Rectal smooth muscle tissue (tissue), 1 donor: ENCODE measurements at regions not wholly inside any gene's neighbourhood (a gene's known extent, or its start where the extent isn't known, plus 50 kb on each side); places are given as distances from the start of the nearest gene placed in this dataset.
A peak's percentile ranks its signal among the peaks of the same experiment; 100 is the strongest.

Source experiments
- H3K27ac ChIP-seq: one replicate; pipeline ENCODE4 v1.7.0; 2013; ENCODE audit warnings: low read depth, low read length, inconsistent platforms
- H3K27me3 ChIP-seq: one replicate; pipeline ENCODE4 v1.7.0; 2013; ENCODE audit warnings: low read length; ENCODE audit not compliant: control insufficient read depth, insufficient read depth
- H3K36me3 ChIP-seq: one replicate; pipeline ENCODE4 v1.7.0; 2013; ENCODE audit warnings: low read length; ENCODE audit not compliant: control insufficient read depth, insufficient read depth
- H3K4me1 ChIP-seq: one replicate; pipeline ENCODE4 v1.7.0; 2013; ENCODE audit warnings: low read length; ENCODE audit not compliant: control insufficient read depth, insufficient read depth
- H3K4me3 ChIP-seq: one replicate; pipeline ENCODE4 v1.7.0; 2013; ENCODE audit warnings: low read length
- H3K9ac ChIP-seq: one replicate; pipeline ENCODE4 v1.7.0; 2013; ENCODE audit warnings: low read length

DNA sequence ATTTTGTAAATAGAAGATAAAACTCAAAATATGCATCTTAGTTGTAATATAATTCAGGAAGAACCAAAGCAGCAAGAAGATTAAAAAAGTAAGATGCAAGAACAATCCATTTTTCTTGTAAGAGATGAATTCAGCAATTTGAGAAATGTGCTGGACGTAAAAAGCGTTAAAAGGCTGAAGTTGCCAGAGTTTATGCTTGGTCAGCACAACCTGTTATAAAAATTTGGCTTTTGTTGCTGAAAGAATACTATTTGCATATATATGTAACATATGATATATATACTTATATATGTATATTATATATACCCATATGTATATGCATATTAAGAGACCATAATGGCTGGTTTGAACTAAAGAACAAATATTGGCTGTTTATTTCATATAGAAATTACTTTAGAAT lies 449.6 kb upstream of the FAM241A start:
- Histone ChIP-seq H3K27ac (no peak overlapping the region), H3K4me3 (no peak overlapping the region), H3K9ac (no peak overlapping the region), H3K36me3 (no peaks in the 10 kb centered on the region), H3K27me3 (no peaks in the 10 kb centered on the region), H3K4me1 (peaks cover 14% of the 10 kb centered on the region)

DNA sequence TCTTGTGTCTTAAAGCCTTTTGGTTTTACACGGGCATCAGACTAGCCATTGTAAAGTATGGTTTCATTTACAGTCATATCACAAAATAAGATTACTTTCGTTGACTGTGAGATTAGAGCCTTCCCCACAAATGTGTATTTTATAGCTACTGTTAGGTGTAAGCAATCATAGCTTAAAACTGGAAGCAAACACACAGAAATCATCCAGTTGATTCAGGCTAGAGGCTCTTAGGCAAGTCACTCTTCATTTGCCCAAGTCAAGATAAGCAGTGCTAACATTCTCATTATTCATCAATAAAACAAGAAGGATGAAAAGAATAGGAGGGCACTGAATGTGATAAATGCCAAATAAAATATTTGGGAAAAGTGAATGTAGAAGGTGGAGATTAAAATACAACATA lies 448.7 kb upstream of the FAM241A start:
- H3K27ac ChIP-seq = no peak overlapping the region
- no peak overlapping the region for H3K4me3 ChIP-seq
- H3K4me1 ChIP-seq = peaks cover 14% of the 10 kb centered on the region
- no peaks in the 10 kb centered on the region for H3K27me3 ChIP-seq
- no peaks in the 10 kb centered on the region for H3K36me3 ChIP-seq
- no peak overlapping the region for H3K9ac ChIP-seq

DNA sequence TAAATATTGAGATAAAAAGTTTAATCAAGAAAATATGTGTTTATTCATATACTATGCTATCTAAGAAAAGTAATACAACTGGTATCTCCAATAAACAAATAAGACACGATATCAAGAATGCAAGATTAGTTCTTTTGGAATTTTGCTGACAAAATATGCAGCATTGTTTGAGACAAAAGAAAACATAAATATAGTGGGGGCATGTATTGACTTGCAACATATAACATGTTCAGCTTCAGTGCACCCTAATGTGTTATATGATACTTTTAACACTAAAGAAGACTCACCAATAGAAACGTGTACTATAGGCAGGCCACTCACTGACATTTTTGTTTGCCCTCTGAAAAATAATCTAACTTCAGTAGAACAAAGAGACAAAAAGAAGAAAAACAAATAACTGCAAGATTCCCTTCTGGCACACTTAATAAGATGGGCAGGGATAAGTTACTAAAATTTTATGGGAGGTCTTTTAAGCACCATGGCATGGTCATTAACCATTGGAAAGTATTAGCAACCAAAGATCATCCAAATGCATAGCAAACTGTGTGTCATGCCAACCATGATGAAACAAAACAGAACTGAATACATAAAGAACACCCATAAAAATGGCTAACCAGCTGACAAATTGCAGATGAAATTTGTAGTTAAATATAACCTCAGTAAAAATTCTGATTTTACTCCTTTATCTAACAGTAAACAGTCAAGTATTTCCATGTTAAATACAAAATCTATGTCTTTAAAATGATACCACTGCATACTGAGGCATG lies 447.9 kb upstream of the FAM241A start:
- no peak overlapping the region for H3K4me3 ChIP-seq
- no peak overlapping the region for H3K9ac ChIP-seq
- H3K27me3 ChIP-seq = no peaks in the 10 kb centered on the region
- H3K4me1 ChIP-seq = peaks cover 18% of the 10 kb centered on the region
- H3K27ac ChIP-seq = no peak overlapping the region
- H3K36me3 ChIP-seq = no peaks in the 10 kb centered on the region

DNA sequence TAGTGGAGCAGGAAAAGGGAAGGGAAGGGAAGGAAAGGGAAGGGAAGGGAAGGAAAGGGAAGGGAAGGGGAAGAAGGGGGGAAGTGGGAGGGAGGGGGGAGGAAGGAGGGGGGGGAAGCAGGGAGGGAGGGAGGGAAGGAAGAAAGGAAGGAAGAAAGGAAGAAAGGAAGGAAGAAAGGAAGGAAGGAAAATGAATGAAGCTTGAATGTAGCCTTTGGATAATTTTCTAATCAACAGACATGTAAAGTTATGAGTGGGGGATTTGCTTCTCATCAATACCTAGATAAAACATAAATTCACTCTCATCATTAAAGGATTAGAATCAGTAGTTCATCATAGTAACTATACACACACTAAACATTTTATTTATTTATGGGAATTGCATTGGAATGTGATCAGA lies 446.9 kb upstream of the FAM241A start:
- Histone ChIP-seq H3K27ac (no peak overlapping the region), H3K36me3 (no peaks in the 10 kb centered on the region), H3K4me3 (no peak overlapping the region), H3K4me1 (peaks cover 15% of the 10 kb centered on the region), H3K9ac (no peak overlapping the region), H3K27me3 (no peaks in the 10 kb centered on the region)

DNA sequence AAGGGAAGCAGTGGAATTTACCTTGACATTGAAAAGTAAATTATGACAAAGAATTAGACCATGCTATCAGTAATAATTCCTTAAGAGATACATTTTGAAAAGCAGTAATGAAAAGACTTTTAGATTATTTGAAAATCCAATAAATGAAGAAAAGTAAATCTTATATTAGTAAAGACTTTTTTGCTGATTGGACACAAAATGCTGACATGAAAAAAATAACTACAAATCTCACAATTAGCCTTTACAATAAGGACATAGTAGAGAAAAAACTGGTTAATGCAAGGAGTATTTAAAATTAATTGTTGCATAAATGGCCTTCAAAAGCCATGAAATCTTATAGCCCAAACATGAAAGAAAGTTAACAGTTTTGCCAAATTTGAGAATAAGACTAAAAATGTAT lies 446.1 kb upstream of the FAM241A start:
- H3K9ac ChIP-seq = no peak overlapping the region
- H3K36me3 ChIP-seq = no peaks in the 10 kb centered on the region
- peaks cover 9% of the 10 kb centered on the region for H3K4me1 ChIP-seq
- no peak overlapping the region for H3K4me3 ChIP-seq
- no peak overlapping the region for H3K27ac ChIP-seq
- no peaks in the 10 kb centered on the region for H3K27me3 ChIP-seq

DNA sequence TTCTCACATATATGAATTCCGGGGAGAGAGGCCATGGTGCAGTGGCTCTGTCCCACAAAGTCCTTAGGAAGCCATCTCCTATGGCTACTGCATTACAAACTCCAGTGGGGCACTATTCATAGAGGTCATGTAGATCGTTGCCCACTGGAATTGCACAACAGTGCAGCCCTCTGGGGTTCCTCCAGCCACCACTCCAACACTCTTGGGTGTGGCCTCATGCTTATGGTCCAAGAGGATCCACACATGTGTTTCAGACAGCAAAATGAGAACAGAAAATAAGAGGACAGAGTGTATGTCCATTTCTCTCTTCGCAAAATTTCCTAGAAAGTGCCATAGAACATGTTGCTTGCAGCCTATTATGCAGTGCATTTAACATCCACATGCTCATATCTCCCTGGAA lies 444.2 kb upstream of the FAM241A start:
- Histone ChIP-seq H3K27ac (no peak overlapping the region), H3K27me3 (no peaks in the 10 kb centered on the region), H3K9ac (no peak overlapping the region)

DNA sequence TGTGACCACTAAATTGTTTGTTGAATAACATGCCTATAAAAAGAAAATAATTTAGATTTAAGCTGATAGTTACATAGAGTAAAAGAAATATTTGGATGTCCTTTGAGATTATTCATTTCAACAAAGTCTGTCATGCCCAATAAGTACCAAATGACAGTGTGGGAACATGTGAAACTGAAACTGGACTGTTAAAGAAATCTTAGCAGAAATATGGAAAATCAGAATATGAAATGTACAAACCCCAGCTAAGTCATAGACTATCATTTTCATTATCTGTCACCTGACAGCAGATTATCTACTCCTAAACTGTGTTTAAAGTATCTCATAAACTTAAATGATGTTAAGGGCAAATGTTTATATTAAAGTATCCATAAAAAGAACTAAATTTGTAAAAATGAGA lies 437.8 kb upstream of the FAM241A start:
- Histone ChIP-seq H3K9ac (no peak overlapping the region), H3K27me3 (no peaks in the 10 kb centered on the region), H3K4me1 (peaks cover 2% of the 10 kb centered on the region), H3K36me3 (no peaks in the 10 kb centered on the region), H3K27ac (no peak overlapping the region), H3K4me3 (no peak overlapping the region)

More for the DNA sequence above, 444.2 kb upstream of the FAM241A start:
- Histone ChIP-seq H3K36me3 (no peaks in the 10 kb centered on the region), H3K4me1 (peaks cover 8% of the 10 kb centered on the region), H3K4me3 (no peak overlapping the region)

DNA sequence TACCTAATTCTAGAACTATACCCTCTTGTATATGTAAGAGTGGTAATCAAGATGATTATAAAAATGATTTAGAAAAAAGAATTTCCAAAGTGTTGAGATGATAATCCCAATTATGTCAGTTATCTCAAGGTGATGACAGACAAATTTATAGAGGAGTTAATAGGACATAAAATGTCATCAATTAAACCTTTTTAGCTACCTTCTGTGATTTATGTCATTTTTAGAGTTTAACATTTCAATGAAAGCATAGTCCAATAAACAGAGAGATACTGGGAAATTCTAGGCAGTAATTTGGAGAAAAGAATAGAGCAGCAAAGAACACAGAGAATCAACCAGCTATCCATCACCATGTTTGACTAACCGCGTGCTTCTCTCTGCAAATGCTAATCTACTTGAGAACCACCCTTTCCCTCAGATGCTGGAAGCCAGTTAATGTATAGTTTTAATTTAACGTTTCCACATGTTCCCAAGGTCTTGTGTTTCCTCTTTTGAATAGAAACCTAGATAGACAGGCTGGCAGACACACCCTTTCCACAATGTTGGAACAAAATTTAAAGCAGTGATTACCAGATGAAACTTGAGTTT lies 433.1 kb upstream of the FAM241A start:
- Histone ChIP-seq H3K4me1 (peaks cover 2% of the 10 kb centered on the region), H3K27me3 (no peaks in the 10 kb centered on the region), H3K4me3 (no peak overlapping the region), H3K36me3 (no peaks in the 10 kb centered on the region), H3K27ac (no peak overlapping the region), H3K9ac (no peak overlapping the region)

DNA sequence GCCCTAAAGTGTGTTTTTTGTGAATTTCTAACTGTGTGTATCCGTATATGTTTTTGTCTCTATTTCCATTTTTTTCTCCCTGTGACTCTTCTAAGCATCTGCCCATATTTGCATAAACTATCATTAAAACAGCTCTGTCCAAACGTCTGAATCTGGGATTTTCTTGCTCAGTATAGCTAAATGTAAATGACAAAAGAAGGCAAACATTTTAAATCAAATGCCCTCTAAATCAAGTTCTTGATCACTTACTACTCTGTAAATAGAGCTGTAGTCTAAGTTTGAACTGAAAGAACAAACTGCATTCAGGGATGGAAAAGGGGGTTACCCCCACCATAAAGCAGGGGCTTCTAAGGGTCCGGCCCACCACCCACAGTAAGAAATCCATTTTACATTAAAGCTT lies 432.0 kb upstream of the FAM241A start:
- Histone ChIP-seq H3K4me1 (peaks cover 5% of the 10 kb centered on the region), H3K36me3 (no peaks in the 10 kb centered on the region), H3K27ac (no peak overlapping the region), H3K4me3 (no peak overlapping the region), H3K9ac (no peak overlapping the region), H3K27me3 (no peaks in the 10 kb centered on the region)

DNA sequence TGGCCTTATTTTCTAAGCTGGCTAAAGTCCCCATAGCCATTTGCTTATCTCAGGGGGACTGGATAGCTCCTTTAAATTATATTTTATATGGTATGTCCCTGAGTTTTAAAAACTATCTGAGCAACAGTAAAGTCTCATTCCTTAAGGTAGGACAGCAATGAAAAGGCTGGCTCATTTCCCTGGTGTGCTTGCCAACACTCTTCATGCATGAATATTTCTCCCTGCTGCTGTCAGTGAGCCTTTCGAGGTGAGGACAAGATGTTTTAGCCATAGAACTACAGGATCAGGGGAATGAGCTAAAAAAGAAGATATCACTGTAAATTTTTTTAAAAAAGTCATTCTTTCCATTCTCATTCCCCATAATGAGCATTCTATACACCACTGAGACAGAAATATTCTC lies 427.3 kb upstream of the FAM241A start:
- Histone ChIP-seq H3K4me3 (no peak overlapping the region), H3K4me1 (peaks cover 10% of the 10 kb centered on the region), H3K27me3 (no peaks in the 10 kb centered on the region), H3K36me3 (no peaks in the 10 kb centered on the region), H3K9ac (no peak overlapping the region), H3K27ac (no peak overlapping the region)

DNA sequence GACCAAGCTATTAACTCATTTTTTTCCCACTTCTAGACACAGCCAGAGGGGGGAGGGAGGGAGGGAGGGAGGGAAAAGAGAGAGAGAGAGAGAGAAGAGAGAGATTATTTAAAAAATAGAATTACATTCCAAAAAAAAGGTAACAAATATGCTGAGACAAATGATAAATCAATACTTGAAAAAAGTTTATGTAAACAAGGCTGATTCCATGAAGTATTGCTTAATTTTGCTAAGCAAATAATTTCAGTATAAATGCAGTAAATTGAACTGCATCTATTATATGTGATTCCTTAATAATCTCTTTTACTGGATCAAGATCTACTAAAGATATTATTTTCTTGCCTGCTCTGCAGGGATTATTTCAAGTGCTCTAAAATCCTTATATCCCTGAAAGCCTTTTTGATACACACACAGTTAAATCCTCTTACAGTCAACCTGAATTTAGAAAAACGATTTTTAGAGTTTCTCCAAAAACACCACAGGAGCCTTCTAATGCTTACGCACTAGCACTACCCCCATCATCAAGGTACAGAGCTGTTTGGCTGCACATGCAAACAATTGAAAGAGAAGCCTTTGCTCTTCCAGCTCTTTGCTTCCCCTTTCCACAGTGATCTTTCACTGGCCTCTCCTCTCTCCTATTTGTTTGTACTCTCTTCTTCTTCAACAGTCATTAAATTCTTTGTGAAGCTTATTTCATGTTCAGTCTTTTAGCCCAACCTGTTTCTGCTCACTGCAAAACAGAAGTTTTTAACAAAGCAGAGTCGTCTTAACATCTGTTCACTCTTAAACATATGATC lies 426.3 kb upstream of the FAM241A start:
- Histone ChIP-seq H3K27ac (peak overlapping the region; percentile 14), H3K36me3 (no peaks in the 10 kb centered on the region), H3K4me1 (peaks cover 10% of the 10 kb centered on the region), H3K27me3 (no peaks in the 10 kb centered on the region), H3K4me3 (no peak overlapping the region), H3K9ac (no peak overlapping the region)

DNA sequence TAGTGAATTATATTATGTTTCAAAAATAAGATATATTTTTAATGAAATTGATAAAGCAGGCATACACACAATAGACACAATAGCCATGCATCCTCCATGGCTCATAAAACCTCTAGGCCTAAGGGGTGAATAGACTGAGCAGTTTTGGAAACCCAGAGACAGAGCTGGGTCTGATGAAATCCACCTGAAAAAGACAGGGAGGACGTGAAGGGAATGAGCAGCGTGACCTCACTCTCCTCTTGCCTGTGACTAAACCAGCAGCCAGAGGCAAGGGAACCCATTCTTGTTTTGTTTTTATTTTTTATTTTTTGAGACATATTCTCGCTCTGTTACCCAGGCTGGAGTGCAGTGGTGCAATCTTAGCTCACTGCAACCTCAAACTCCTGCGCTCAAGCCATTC lies 424.4 kb upstream of the FAM241A start:
- Histone ChIP-seq H3K27ac (no peak overlapping the region), H3K27me3 (no peaks in the 10 kb centered on the region), H3K36me3 (no peaks in the 10 kb centered on the region), H3K4me3 (no peak overlapping the region), H3K9ac (no peak overlapping the region), H3K4me1 (peaks cover 10% of the 10 kb centered on the region)
